ENCODE measurements at regions not wholly inside any gene's neighbourhood (a gene's known extent, or its start where the extent isn't known, plus 50 kb on each side); places are given as distances from the start of the nearest gene placed in this dataset.

DNA sequence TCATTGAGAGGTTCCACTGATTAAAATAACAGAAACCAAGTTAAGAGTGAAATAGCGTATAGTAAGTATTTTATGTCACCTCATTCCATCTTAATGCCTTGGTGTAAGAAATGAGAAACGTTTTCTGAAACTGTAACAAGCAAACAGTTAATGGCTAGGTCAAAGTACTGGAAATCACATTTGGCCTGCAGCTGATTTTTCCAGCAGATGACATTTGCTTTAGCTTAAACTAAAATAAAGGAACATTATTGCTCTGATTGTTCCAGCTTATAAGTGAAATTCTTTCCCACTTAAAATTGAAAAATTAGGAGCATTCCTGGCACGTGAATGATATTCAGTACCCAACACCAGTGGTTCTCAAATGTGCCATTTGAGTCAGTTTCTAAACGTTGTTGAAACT is 213.6 kb upstream of the DPP6 start:
- H3K4me1 ChIP-seq (replicated peaks in 1 of 2), result no peaks in the 10 kb centered on the region
- in situ Hi-C loops (cut with MboI; ENCODE audit: low pct_unique_long_range_greater_than_20kb in 2 of 9, low sequenced_read_pairs in 9 of 9, unreplicated experiment in 9 of 9), result no loop called here
- 2 to 70% (median 28%) methylated on average over 2 to 4 of the region's 4 CpGs; no CpG with 5 or more reads in 1 of the 10 experiments for WGBS, 10 experiments

DNA sequence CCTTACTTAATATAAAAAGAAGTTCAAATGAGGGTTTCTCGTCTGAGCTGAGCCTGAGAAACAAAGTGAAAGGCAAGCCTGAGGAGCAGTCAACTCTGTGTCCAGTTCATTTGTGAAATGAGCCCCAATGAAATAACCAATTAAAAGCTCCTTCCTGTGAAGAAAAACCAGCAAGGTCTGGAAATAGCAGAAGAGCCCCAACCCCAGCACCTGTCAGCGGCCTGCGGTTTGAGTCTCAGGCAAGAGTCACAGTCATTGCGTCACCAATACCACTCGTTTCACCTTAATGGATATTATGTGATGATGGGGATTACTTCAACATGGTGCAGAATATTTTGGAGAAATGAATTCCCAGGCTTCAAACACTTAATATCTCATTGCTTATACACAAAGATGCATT is 211.3 kb upstream of the DPP6 start:
- H3K27ac ChIP-seq, result no peak overlapping the region
- in situ Hi-C loops (cut with MboI; ENCODE audit: low pct_unique_long_range_greater_than_20kb in 2 of 9, low sequenced_read_pairs in 9 of 9, unreplicated experiment in 9 of 9), result no loop called here
- no peaks in the 10 kb centered on the region for H3K4me1 ChIP-seq (replicated peaks in 1 of 2)
- no peak for ATAC-seq (replicated peaks in 6 of 8)
- 38 to 92% (median 66%) methylated on average over 4 to 5 of the region's 5 CpGs; no CpG with 5 or more reads in 2 of the 10 experiments for WGBS, 10 experiments
- no peak overlapping the region for H3K4me3 ChIP-seq

More for the DNA sequence above, 213.6 kb upstream of the DPP6 start:
- no peak overlapping the region for H3K27ac ChIP-seq
- H3K4me3 ChIP-seq, result no peak overlapping the region
- no peak for ATAC-seq (replicated peaks in 6 of 8)

DNA sequence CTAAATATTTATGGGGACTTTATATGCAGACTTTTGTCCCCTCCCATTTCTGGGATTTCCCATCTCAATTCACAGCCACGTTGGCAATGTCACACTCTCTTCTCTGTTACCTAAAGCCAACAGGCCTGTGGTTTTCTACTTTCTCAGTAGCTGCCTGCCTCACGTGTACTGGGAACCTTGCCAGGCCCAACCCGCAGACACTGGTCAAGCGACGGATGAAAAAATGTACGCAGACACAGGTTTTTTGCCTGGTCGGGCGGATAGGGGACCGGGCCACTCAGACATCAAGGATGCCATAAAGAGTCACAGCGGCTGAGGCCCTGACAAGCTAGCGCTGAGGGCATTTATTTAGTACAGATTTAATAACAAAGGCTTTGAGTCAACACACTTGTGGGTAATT is 204.4 kb upstream of the DPP6 start:
- ATAC-seq (replicated peaks in 6 of 8), result no peak
- in situ Hi-C loops (cut with MboI; ENCODE audit: low pct_unique_long_range_greater_than_20kb in 2 of 9, low sequenced_read_pairs in 9 of 9, unreplicated experiment in 9 of 9), result no loop called here
- Histone ChIP-seq H3K4me1 (replicated peaks in 1 of 2) (no peaks in the 10 kb centered on the region), H3K27ac (no peak overlapping the region), H3K4me3 (no peak overlapping the region)
- 0 to 69% (median 53%) methylated on average over 1 to 8 of the region's 11 CpGs; no CpG with 5 or more reads in 3 of the 10 experiments for WGBS, 10 experiments

DNA sequence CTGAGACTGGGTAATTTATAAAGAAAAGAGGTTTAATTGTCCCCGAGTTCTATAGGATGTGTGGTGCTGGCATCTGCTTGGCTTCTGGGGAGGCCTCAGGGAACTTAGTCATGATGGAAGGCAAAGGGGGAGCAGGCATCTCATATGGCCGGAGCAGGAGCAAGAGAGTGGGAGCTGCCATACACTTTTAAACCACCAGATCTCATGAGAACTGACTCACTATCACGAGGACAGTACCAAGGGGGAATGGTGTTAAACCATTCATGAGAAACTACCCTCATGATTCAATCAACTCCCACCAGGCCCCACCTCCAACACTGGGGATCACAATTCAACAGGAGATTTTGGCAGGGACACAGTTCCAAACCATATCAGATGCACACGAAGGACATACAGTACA is 199.9 kb upstream of the DPP6 start:
- in situ Hi-C loops (cut with MboI; ENCODE audit: low pct_unique_long_range_greater_than_20kb in 2 of 9, low sequenced_read_pairs in 9 of 9, unreplicated experiment in 9 of 9), result no loop called here
- WGBS, 10 experiments, result 0 to 86% (median 3%) methylated on average over 1 to 3 of the region's 4 CpGs; no CpG with 5 or more reads in 1 of the 10 experiments
- H3K4me1 ChIP-seq (replicated peaks in 1 of 2), result no peaks in the 10 kb centered on the region
- H3K27ac ChIP-seq, result no peak overlapping the region
- no peak overlapping the region for H3K4me3 ChIP-seq
- no peak for ATAC-seq (replicated peaks in 6 of 8)

DNA sequence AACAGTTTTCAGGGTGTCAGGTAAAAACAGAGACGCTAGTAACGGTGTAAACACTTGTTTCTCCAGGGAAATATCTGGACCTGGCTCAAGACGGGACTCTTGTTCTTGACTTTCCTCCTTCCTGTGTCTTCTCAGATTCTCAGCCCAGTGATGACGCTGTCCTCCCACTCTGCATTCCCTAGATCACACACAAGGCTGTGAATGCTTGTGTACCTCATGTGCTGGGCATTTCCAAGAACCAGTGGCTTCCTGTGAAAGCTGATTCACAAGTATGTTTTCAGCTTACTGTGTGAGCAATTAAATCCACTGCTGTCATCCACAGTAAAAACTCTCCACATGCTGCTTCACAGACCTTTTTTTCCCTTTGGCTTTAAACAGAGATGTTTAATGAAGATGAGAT is 193.8 kb upstream of the DPP6 start:
- Histone ChIP-seq H3K4me3 (no peak overlapping the region), H3K4me1 (replicated peaks in 1 of 2) (no peaks in the 10 kb centered on the region), H3K27ac (no peak overlapping the region)
- no peak for ATAC-seq (replicated peaks in 6 of 8)
- in situ Hi-C loops (cut with MboI; ENCODE audit: low pct_unique_long_range_greater_than_20kb in 2 of 9, low sequenced_read_pairs in 9 of 9, unreplicated experiment in 9 of 9), result no loop called here
- 0 to 80% (median 0%) methylated on average over 1 to 4 of the region's 4 CpGs; no CpG with 5 or more reads in 1 of the 10 experiments for WGBS, 10 experiments

DNA sequence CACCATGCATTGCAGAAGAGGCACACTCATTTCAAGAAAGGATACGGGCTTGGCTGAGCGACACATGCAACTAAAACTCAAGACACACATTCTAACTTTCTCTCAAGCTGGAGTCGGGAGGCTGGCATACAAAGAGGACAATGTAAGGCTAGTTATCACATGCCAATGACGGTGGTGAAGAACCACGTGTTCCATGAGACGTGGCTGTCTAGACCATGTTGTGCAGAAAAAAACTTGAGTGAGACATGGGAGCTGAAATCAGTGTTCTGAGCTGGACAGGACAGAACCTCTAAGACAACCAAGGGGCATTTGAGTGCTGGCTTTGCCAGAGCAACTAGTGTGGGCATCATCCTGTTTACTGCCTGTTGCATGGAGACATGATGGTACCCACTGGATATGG is 193.0 kb upstream of the DPP6 start:
- Histone ChIP-seq H3K27ac (no peak overlapping the region), H3K4me1 (replicated peaks in 1 of 2) (no peaks in the 10 kb centered on the region), H3K4me3 (no peak overlapping the region)
- in situ Hi-C loops (cut with MboI; ENCODE audit: low pct_unique_long_range_greater_than_20kb in 2 of 9, low sequenced_read_pairs in 9 of 9, unreplicated experiment in 9 of 9), result no loop called here
- 8 to 90% (median 28%) methylated on average over 1 to 6 of the region's 6 CpGs; no CpG with 5 or more reads in 4 of the 10 experiments for WGBS, 10 experiments
- ATAC-seq (replicated peaks in 6 of 8), result no peak

DNA sequence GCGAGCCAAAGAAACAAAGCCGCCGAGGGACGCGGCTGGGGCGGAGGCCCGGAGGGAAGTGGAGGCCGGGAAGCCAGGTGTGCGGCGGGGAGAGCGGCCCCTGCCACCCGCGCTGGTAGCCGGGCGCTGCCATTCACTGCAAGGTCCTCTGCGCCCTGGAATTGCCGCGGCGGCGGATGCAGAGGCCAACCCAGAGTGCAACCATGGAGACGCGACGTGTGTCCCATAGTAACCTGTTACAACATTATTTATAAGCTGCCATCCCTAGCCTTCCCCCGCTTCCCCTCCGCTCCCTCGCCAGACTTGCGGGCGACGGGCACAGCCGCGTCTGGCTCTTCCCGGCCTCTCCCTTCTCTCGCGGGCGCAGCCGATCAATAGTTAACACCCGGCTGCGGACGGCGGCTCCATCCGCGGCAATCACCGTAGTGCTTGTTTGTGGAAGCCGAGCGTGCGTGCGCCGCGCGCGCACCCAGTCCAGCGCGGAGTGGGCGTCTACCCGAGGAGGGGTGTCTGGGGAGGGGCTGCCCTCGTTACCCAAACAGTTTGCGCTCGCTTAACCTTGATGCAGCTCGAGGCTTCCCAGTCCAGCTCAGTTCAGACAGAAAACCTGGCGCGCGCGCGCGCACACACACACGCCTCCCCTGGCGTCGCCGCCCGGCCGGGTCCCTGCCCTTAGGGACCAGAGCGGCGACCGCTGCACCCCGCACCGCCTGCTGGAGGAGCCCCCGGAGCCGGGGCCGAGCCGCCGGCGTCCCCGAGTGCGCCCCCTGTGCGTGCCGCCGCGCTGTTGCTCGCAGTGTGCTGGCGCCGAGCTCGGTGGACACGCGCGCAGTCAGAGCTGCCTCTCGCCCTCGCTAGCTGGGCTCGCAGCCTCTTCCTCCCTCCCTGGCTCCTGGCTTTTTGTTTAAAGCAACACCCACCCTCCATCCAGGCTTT is 165.4 kb upstream of the DPP6 start:
- peak overlapping the region in 4 of 5 donors; percentile 12 to 73 (median 46) for H3K4me3 ChIP-seq
- 3 to 96% (median 56%) methylated on average over 3 to 34 of the region's 98 CpGs; no CpG with 5 or more reads in 2 of the 10 experiments for WGBS, 10 experiments
- H3K27ac ChIP-seq, result no peak overlapping the region
- in situ Hi-C loops (cut with MboI; ENCODE audit: low pct_unique_long_range_greater_than_20kb in 2 of 9, low sequenced_read_pairs in 9 of 9, unreplicated experiment in 9 of 9), result no loop called here
- H3K4me1 ChIP-seq (replicated peaks in 1 of 2), result no peaks in the 10 kb centered on the region
- peak in 1 of 8 experiments; percentile 87 for ATAC-seq (replicated peaks in 6 of 8)

DNA sequence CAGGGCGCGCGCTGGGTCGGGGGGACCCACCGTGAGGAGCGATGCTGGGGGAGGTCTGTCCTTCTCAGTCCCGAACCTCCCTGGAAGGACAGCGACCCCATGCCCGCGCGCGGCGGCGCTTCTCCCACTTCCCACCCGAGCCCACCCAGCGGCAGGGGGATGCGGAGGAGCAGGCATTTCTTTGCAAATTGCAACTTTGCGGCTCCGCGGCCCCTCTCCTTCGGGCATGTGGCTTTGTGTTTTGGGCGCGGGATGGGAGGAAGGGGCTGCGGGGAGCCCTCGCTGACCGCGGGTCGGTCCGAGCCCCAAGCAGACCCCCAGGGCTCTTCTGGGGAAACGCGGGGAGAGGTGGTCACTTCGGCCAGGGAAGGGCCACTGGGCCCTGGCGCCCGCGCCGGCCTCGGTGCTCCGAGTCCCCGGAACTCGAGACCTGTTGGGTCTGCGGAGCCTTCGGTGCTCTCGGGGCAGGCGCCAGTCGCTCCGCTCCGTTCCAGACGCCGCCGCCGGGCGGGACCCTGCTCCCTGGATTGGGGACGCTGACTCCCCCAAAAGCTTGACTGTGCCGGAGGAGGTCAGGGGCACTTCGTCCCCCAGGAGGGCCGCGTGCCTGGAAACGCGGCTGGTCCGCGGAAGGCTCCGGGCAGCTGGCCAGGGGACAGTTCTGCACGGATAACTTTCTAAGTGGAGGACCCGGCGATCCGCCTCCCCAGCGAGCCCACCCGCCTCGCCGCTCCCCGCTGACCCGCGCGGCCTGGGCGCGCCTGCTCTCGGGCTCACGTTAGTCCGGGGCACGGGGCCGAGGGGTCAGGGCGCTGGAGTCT is 164.2 kb upstream of the DPP6 start:
- in situ Hi-C loops (cut with MboI; ENCODE audit: low pct_unique_long_range_greater_than_20kb in 2 of 9, low sequenced_read_pairs in 9 of 9, unreplicated experiment in 9 of 9), result no loop called here
- WGBS, 10 experiments, result 11 to 85% (median 20%) methylated on average over 2 to 27 of the region's 82 CpGs; no CpG with 5 or more reads in 5 of the 10 experiments
- Histone ChIP-seq H3K4me1 (replicated peaks in 1 of 2) (no peaks in the 10 kb centered on the region), H3K4me3 (peak overlapping the region in 3 of 5 donors; percentile 21 to 73 (median 70)), H3K27ac (no peak overlapping the region)
- peak in 1 of 8 experiments; percentile 4 for ATAC-seq (replicated peaks in 6 of 8)

DNA sequence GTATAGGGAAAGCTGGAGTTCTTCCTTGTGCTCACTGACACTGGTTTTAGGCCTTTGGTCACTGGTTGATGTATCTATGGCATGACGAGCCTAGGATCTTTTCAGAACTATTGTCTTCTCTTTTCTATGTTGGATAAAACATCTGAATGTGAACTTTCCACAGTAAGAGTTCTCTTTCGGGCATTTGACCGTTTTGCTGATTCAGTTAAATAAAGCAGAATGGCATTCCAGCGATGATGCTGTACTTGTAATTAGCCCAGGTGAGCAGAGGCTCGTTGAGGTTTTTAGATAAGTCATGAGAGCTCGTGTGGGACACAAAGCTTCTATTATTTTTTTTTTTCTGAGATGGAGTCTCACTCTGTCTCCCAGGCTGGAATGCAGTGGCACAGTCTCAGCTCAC is 160.2 kb upstream of the DPP6 start:
- in situ Hi-C loops (cut with MboI; ENCODE audit: low pct_unique_long_range_greater_than_20kb in 2 of 9, low sequenced_read_pairs in 9 of 9, unreplicated experiment in 9 of 9), result no loop called here
- H3K4me1 ChIP-seq (replicated peaks in 1 of 2), result no peaks in the 10 kb centered on the region
- 0 to 94% (median 44%) methylated on average over 1 to 6 of the region's 6 CpGs; no CpG with 5 or more reads in 1 of the 10 experiments for WGBS, 10 experiments
- H3K4me3 ChIP-seq, result no peak overlapping the region
- no peak for ATAC-seq (replicated peaks in 6 of 8)
- H3K27ac ChIP-seq, result no peak overlapping the region

DNA sequence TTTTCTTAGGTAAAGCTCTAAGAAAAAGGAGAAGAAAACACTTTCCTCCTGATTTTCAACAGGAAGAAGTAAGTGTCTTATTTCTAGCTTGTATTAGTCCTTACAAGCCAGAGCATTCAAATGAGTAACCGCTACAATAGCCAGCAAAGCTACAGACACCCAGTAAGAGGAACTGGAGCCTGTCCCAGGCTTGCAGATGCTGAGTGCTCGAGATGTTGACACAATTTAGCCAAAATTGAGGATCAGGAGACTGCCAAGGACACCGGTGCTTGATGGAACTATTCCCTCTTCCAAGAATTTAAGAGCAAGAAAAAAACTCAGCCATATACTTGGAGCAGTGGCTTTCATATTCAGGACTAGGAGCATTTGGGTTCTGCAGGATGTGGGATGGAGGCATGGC is 149.3 kb upstream of the DPP6 start:
- no peak overlapping the region for H3K4me3 ChIP-seq
- H3K27ac ChIP-seq, result no peak overlapping the region
- ATAC-seq (replicated peaks in 6 of 8), result no peak
- no peaks in the 10 kb centered on the region for H3K4me1 ChIP-seq (replicated peaks in 1 of 2)
- in situ Hi-C loops (cut with MboI; ENCODE audit: low pct_unique_long_range_greater_than_20kb in 2 of 9, low sequenced_read_pairs in 9 of 9, unreplicated experiment in 9 of 9), result no loop called here
- WGBS, 10 experiments, result 0 to 93% (median 20%) methylated on average over 1 to 3 of the region's 3 CpGs; no CpG with 5 or more reads in 3 of the 10 experiments

DNA sequence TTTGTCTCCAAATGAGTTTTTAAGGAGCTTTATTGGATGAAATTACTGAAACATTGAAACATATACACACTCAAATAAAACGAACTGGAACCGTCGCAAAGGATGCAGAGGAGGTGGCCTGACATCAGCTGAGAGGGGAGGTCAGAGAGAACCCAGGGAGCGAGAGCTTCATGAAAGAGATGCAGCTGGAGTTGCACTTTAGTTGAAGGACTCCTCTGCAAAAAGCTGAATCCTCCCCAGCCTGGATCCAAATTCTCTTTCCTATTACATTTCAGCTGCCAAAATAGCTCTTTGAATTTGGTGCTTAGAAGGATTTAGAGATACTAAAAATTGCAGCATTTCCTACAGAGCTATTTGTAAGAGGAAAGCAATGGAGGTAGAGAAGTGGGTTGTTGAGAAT is 140.0 kb upstream of the DPP6 start:
- in situ Hi-C loops (cut with MboI; ENCODE audit: low pct_unique_long_range_greater_than_20kb in 2 of 9, low sequenced_read_pairs in 9 of 9, unreplicated experiment in 9 of 9), result no loop called here
- Histone ChIP-seq H3K4me3 (no peak overlapping the region), H3K27ac (no peak overlapping the region), H3K4me1 (replicated peaks in 1 of 2) (no peaks in the 10 kb centered on the region)
- no peak for ATAC-seq (replicated peaks in 6 of 8)
- 12 to 95% (median 47%) methylated on average over 1 to 4 of the region's 4 CpGs for WGBS, 10 experiments

DNA sequence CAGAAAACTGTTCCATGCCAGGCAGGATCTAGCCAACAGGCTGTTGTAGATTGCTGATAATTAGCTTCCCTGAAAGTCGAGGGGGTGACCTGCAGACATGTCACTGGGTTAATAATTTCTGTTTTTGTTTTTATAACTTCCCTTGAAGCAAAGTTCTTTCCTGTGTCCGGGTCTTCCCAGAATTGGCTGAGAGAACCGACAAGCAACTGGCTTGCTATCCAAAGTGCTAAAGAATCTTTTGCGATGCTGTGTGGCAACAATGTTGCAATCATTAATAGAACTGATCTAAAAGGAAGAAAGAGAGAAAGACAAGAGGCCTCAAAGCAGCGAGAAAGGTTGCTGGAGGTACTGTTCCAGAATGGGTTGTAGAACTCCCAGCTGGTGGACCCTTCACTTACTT is 132.1 kb upstream of the DPP6 start:
- no peak overlapping the region for H3K4me3 ChIP-seq
- WGBS, 10 experiments, result 0 to 89% (median 45%) methylated on average over 1 to 5 of the region's 5 CpGs; no CpG with 5 or more reads in 1 of the 10 experiments
- no peak for ATAC-seq (replicated peaks in 6 of 8)
- in situ Hi-C loops (cut with MboI; ENCODE audit: low pct_unique_long_range_greater_than_20kb in 2 of 9, low sequenced_read_pairs in 9 of 9, unreplicated experiment in 9 of 9), result no loop called here
- no peaks in the 10 kb centered on the region for H3K4me1 ChIP-seq (replicated peaks in 1 of 2)
- no peak overlapping the region for H3K27ac ChIP-seq

DNA sequence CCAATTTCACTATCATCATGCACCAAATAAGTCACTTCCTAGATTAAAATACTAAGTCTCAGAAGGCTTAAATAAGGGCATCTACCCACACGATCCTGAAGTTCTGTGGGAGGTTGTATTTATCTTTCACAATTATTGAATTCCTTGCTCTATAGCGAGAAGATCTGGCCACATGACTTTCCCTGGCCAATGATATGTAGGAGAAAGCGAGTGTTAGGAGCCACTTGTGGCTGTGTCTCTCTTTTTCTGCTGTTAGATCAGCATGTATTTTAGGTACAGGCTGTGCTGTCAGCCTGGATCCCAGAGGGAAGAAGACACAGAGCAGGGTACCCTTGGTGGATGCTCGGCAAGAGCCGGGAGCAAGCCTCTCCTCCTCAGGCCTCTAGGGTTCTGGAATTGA is 131.3 kb upstream of the DPP6 start:
- no peak for ATAC-seq (replicated peaks in 6 of 8)
- no peak overlapping the region for H3K4me3 ChIP-seq
- in situ Hi-C loops (cut with MboI; ENCODE audit: low pct_unique_long_range_greater_than_20kb in 2 of 9, low sequenced_read_pairs in 9 of 9, unreplicated experiment in 9 of 9), result no loop called here
- H3K27ac ChIP-seq, result no peak overlapping the region
- WGBS, 10 experiments, result 0 to 100% (median 10%) methylated on average over 1 to 4 of the region's 5 CpGs; no CpG with 5 or more reads in 3 of the 10 experiments
- no peaks in the 10 kb centered on the region for H3K4me1 ChIP-seq (replicated peaks in 1 of 2)

Measured in motor neuron (in vitro differentiated cells).